GM12878 (cell line): ENCODE measurements at regions not wholly inside any gene's neighbourhood (a gene's known extent, or its start where the extent isn't known, plus 50 kb on each side); places are given as distances from the start of the nearest gene placed in this dataset.

Source experiments
- BRCA1 ChIP-seq: IDR thresholded peaks from 2 replicates; pipeline ENCODE4 v1.6.1; 2011; ENCODE audit warnings: low read depth, low read length, improper control_type of control experiment
- EP300 ChIP-seq, 2 experiments: fragments of 150-350 bp in 1 of 2; IDR thresholded peaks; 2 replicates each; pipeline ENCODE4 v1.6.1; 2011 to 2012; ENCODE audit warnings: low read depth in 2 of 2, low read length in 2 of 2, borderline replicate concordance in 1 of 2, improper control_type of control experiment in 1 of 2, inconsistent platforms in 1 of 2; ENCODE audit not compliant: control insufficient read depth in 1 of 2
- NFYA ChIP-seq: IDR thresholded peaks from 2 replicates; pipeline ENCODE4 v1.6.1; 2011; ENCODE audit warnings: low read depth, mild to moderate bottlenecking, low read length, improper control_type of control experiment, borderline replicate concordance
- NRF1 ChIP-seq: conservative IDR thresholded peaks from 2 replicates; pipeline ENCODE4 v1.6.1; 2011; ENCODE audit warnings: mild to moderate bottlenecking, low read depth, low read length, improper control_type of control experiment
- POLR2A ChIP-seq: IDR thresholded peaks from 2 replicates; pipeline ENCODE4 v1.6.1; 2011; ENCODE audit warnings: low read depth, mild to moderate bottlenecking, low read length
- RAD21 ChIP-seq: IDR thresholded peaks from 2 replicates; pipeline ENCODE4 v1.6.1; 2011; ENCODE audit warnings: mild to moderate bottlenecking, low read depth, low read length, moderate library complexity; ENCODE audit not compliant: insufficient read depth
- SPI1 ChIP-seq: IDR thresholded peaks from 2 replicates; pipeline ENCODE4 v1.6.1; 2011; ENCODE audit warnings: low read depth, mild to moderate bottlenecking, low read length, moderate library complexity, borderline replicate concordance; ENCODE audit not compliant: insufficient read depth
- ZNF207 ChIP-seq: fragments of 450-650 bp; IDR thresholded peaks from 2 replicates; pipeline ENCODE4 v1.6.1; 2014; ENCODE audit warnings: antibody characterized with exemption, mild to moderate bottlenecking, borderline replicate concordance
- TF ChIP-seq, protein P1 (sequence below), 3 experiments: IDR thresholded peaks in 2 of 3; conservative IDR thresholded peaks in 1 of 3; 2 replicates each; pipeline ENCODE4 v1.5.1; 2011; ENCODE audit warnings: low read depth in 3 of 3, low read length in 3 of 3, mild to moderate bottlenecking in 3 of 3, control low read depth in 2 of 3, moderate library complexity in 2 of 3, inconsistent platforms in 1 of 3, mixed read lengths in 1 of 3; ENCODE audit not compliant: control insufficient read depth in 2 of 3, insufficient read depth in 1 of 3; ENCODE audit errors: extremely low read depth in 1 of 3
- TF ChIP-seq, protein P2 (sequence below): IDR thresholded peaks from 2 replicates; pipeline ENCODE4 v1.6.1; 2011; ENCODE audit warnings: low read depth, mild to moderate bottlenecking, low read length, moderate library complexity, borderline replicate concordance; ENCODE audit errors: extremely low read depth
- TF ChIP-seq, protein P3 (sequence below): IDR thresholded peaks from 2 replicates; pipeline ENCODE4 v1.6.1; 2012; ENCODE audit warnings: mild to moderate bottlenecking, low read depth, low read length
- TF ChIP-seq, protein P4 (sequence below): IDR thresholded peaks from 2 replicates; pipeline ENCODE4 v1.6.1; 2011; ENCODE audit warnings: low read depth, low read length, improper control_type of control experiment, borderline replicate concordance

DNA sequence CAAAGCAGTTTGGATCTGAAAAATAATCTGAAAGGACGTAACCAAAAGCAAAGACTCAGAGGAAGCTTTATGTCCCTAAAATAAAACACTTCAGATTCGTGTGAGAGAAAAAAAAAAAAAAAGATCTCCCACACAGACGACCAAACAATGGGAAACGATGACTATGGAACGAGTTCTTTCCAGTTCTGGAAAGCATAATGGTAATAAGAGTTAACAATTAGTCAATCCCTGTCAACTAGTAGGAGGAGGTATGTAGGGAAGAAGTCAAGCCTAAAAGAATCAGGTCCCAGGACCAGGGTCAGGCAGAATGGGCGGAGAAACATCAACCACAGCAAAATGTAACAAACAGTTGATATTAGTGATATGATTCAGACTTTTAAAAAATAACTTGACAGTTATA is 170.3 kb upstream of the SETBP1 start:
- TF ChIP-seq, protein P1, sequence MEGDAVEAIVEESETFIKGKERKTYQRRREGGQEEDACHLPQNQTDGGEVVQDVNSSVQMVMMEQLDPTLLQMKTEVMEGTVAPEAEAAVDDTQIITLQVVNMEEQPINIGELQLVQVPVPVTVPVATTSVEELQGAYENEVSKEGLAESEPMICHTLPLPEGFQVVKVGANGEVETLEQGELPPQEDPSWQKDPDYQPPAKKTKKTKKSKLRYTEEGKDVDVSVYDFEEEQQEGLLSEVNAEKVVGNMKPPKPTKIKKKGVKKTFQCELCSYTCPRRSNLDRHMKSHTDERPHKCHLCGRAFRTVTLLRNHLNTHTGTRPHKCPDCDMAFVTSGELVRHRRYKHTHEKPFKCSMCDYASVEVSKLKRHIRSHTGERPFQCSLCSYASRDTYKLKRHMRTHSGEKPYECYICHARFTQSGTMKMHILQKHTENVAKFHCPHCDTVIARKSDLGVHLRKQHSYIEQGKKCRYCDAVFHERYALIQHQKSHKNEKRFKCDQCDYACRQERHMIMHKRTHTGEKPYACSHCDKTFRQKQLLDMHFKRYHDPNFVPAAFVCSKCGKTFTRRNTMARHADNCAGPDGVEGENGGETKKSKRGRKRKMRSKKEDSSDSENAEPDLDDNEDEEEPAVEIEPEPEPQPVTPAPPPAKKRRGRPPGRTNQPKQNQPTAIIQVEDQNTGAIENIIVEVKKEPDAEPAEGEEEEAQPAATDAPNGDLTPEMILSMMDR (IDR thresholded peaks at IDR 0.05 in 2 of 3, conservative IDR thresholded peaks at IDR 0.05 in 1 of 3; ENCODE audit: control insufficient read depth in 2 of 3, extremely low read depth in 1 of 3, insufficient read depth in 1 of 3, low read depth in 3 of 3, low read length in 3 of 3): no peak
- TF ChIP-seq NFYA (no peak), EP300 (IDR thresholded peaks at IDR 0.05; ENCODE audit: borderline replicate concordance in 1 of 2, control insufficient read depth in 1 of 2, low read depth in 2 of 2, low read length in 2 of 2) (no peak), POLR2A (no peak), SPI1 (no peak), BRCA1 (no peak), NRF1 (no peak), ZNF207 (no peak), RAD21 (no peak)
- TF ChIP-seq, protein P2, sequence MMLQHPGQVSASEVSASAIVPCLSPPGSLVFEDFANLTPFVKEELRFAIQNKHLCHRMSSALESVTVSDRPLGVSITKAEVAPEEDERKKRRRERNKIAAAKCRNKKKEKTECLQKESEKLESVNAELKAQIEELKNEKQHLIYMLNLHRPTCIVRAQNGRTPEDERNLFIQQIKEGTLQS: no peak
- TF ChIP-seq, protein P3, sequence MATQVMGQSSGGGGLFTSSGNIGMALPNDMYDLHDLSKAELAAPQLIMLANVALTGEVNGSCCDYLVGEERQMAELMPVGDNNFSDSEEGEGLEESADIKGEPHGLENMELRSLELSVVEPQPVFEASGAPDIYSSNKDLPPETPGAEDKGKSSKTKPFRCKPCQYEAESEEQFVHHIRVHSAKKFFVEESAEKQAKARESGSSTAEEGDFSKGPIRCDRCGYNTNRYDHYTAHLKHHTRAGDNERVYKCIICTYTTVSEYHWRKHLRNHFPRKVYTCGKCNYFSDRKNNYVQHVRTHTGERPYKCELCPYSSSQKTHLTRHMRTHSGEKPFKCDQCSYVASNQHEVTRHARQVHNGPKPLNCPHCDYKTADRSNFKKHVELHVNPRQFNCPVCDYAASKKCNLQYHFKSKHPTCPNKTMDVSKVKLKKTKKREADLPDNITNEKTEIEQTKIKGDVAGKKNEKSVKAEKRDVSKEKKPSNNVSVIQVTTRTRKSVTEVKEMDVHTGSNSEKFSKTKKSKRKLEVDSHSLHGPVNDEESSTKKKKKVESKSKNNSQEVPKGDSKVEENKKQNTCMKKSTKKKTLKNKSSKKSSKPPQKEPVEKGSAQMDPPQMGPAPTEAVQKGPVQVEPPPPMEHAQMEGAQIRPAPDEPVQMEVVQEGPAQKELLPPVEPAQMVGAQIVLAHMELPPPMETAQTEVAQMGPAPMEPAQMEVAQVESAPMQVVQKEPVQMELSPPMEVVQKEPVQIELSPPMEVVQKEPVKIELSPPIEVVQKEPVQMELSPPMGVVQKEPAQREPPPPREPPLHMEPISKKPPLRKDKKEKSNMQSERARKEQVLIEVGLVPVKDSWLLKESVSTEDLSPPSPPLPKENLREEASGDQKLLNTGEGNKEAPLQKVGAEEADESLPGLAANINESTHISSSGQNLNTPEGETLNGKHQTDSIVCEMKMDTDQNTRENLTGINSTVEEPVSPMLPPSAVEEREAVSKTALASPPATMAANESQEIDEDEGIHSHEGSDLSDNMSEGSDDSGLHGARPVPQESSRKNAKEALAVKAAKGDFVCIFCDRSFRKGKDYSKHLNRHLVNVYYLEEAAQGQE: no peak
- TF ChIP-seq, protein P4, sequence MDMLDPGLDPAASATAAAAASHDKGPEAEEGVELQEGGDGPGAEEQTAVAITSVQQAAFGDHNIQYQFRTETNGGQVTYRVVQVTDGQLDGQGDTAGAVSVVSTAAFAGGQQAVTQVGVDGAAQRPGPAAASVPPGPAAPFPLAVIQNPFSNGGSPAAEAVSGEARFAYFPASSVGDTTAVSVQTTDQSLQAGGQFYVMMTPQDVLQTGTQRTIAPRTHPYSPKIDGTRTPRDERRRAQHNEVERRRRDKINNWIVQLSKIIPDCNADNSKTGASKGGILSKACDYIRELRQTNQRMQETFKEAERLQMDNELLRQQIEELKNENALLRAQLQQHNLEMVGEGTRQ: no peak
